CD4-positive, alpha-beta T cell (primary cell): ENCODE measurements at regions not wholly inside any gene's neighbourhood (a gene's known extent, or its start where the extent isn't known, plus 50 kb on each side); places are given as distances from the start of the nearest gene placed in this dataset.

ENCODE experiments used
- ATAC-seq: fragments of 200-7000 bp; cut with Tn5 transposase; one replicate; pipeline ENCODE4 v1.10.0; 2022; ENCODE audit warnings: mild to moderate bottlenecking; ENCODE audit not compliant: poor library complexity
- CTCF ChIA-PET: fragments of 350-600 bp; sonication (Branson Sonifier 250); formaldehyde crosslinking; loops from one replicate; lab custom pipeline; 2021; ENCODE audit warnings: antibody characterized with exemption, inconsistent platforms; lab: Charles Lee
- POLR2A ChIA-PET: fragments of 350-600 bp; sonication (Branson Sonifier 250); formaldehyde crosslinking; loops from one replicate; lab custom pipeline; 2021; ENCODE audit warnings: antibody characterized with exemption, inconsistent platforms; lab: Charles Lee
- DNase-seq, 14 experiments: peaks; one replicate each; pipeline ENCODE4 v3.0.0-alpha.2; 2013 to 2020; ENCODE audit warnings: mixed read lengths in 2 of 14
- H3K27ac ChIP-seq, 2 donors: one replicate each; pipeline versions ENCODE4 v1.5.1 to v1.7.0; 2013; ENCODE audit warnings: low read length in 2 of 2, low read depth in 1 of 2, mild to moderate bottlenecking in 1 of 2
- H3K27me3 ChIP-seq, 2 experiments: 1 replicate in 1 of 2; 2 replicates in 1 of 2; pipeline versions ENCODE4 v1.6.1 to v1.7.0; 2013; ENCODE audit warnings: low read length in 2 of 2, control low read depth in 1 of 2, mild to moderate bottlenecking in 1 of 2, moderate library complexity in 1 of 2; ENCODE audit not compliant: insufficient read depth in 2 of 2, control insufficient read depth in 1 of 2
- H3K36me3 ChIP-seq: one replicate; pipeline ENCODE4 v1.6.1; 2013; ENCODE audit warnings: low read length, control low read depth; ENCODE audit not compliant: insufficient read depth
- H3K4me1 ChIP-seq: one replicate; pipeline ENCODE4 v1.6.1; 2013; ENCODE audit warnings: low read length, control low read depth; ENCODE audit not compliant: insufficient read depth
- H3K4me3 ChIP-seq: one replicate; pipeline ENCODE4 v1.5.1; 2013; ENCODE audit warnings: mild to moderate bottlenecking, low read length, moderate library complexity
- H3K9me3 ChIP-seq, 2 experiments: 1 replicate in 1 of 2; 2 replicates in 1 of 2; pipeline versions ENCODE4 v1.6.1 to v1.7.0; 2013; ENCODE audit warnings: low read length in 2 of 2, mild to moderate bottlenecking in 2 of 2, control low read depth in 1 of 2, moderate library complexity in 1 of 2; ENCODE audit not compliant: control insufficient read depth in 1 of 2, insufficient read depth in 1 of 2
- H3K27ac Mint-ChIP-seq: one replicate; pipeline ENCODE4 v1.8.0; 2020; ENCODE audit warnings: mixed read lengths
- H3K27me3 Mint-ChIP-seq: one replicate; pipeline ENCODE4 v1.8.0; 2021; ENCODE audit warnings: mixed read lengths
- H3K36me3 Mint-ChIP-seq: one replicate; pipeline ENCODE4 v1.8.0; 2021; ENCODE audit warnings: low read depth, mixed read lengths
- H3K4me1 Mint-ChIP-seq: one replicate; pipeline ENCODE4 v1.8.0; 2021; ENCODE audit warnings: low read depth, mixed read lengths
- H3K4me3 Mint-ChIP-seq: one replicate; pipeline ENCODE4 v1.8.0; 2020; ENCODE audit warnings: mild to moderate bottlenecking, mixed read lengths
- H3K9me3 Mint-ChIP-seq: one replicate; pipeline ENCODE4 v1.8.0; 2020; ENCODE audit warnings: mixed read lengths
- CTCF ChIP-seq: fragments of 200-600 bp; IDR thresholded peaks from one replicate; pipeline ENCODE4 v1.8.0; 2022; ENCODE audit warnings: antibody characterized with exemption, mild to moderate bottlenecking
- intact Hi-C, 2 experiments: fragments of 100-400 bp; cut with DNase I in 1 of 2; cut with micrococcal nuclease in 1 of 2; formaldehyde crosslinking; loops; one replicate each; pipeline versions ENCODE4 v1.15.1 to v1.9.0; 2023 to 2025; cut with DNase I, micrococcal nuclease

GRCh38 chr9:11323457-11323856, 710.7 kb upstream of the PTPRD start:
- Mint-ChIP-seq H3K27ac (no peak overlapping the region), H3K27me3 (no peaks in the 10 kb centered on the region), H3K4me1 (no peaks in the 10 kb centered on the region), H3K36me3 (no peaks in the 10 kb centered on the region), H3K4me3 (no peak overlapping the region), H3K9me3 (peaks cover 2% of the 10 kb centered on the region)
- Histone ChIP-seq H3K36me3 (no peaks in the 10 kb centered on the region), H3K27me3 (no peaks in the 10 kb centered on the region), H3K27ac (no peak overlapping the region), H3K9me3 (peaks cover 0 to 3% of the 10 kb centered on the region in 2 experiments), H3K4me3 (no peak overlapping the region), H3K4me1 (no peaks in the 10 kb centered on the region)
- DNase-seq = no peak
- CTCF ChIA-PET = no interaction called here
- intact Hi-C loops = no loop called here
- POLR2A ChIA-PET = no interaction called here
- no peak for TF ChIP-seq CTCF
- ATAC-seq = no peak

- DNase-seq (no peak), ATAC-seq (no peak)
- no peak overlapping the region for H3K27ac ChIP-seq
- Mint-ChIP-seq H3K4me3 (no peak overlapping the region), H3K27ac (no peak overlapping the region), H3K4me1 (no peaks in the 10 kb centered on the region), H3K27me3 (no peaks in the 10 kb centered on the region), H3K9me3 (peaks cover 5% of the 10 kb centered on the region), H3K36me3 (no peaks in the 10 kb centered on the region)
- H3K9me3 ChIP-seq = peaks cover 3 to 4% of the 10 kb centered on the region in 2 experiments
- ChIA-PET CTCF (no interaction called here), POLR2A (no interaction called here)
- no peaks in the 10 kb centered on the region for H3K4me1 ChIP-seq
- H3K4me3 ChIP-seq = no peak overlapping the region
- no peaks in the 10 kb centered on the region for H3K36me3 ChIP-seq
- no peaks in the 10 kb centered on the region for H3K27me3 ChIP-seq
- intact Hi-C loops = no loop called here
- no peak for TF ChIP-seq CTCF
These were observed 713.4 kb upstream of the PTPRD start for GRCh38 chr9:11326231-11326630.

- no peak overlapping the region for H3K4me3 ChIP-seq
- DNase-seq = no peak
- peaks cover 8% of the 10 kb centered on the region for H3K9me3 Mint-ChIP-seq
- H3K4me1 ChIP-seq = no peaks in the 10 kb centered on the region
- no peak overlapping the region for H3K4me3 Mint-ChIP-seq
- no peak overlapping the region for H3K27ac Mint-ChIP-seq
- H3K27me3 Mint-ChIP-seq = no peaks in the 10 kb centered on the region
- POLR2A ChIA-PET = no interaction called here
- intact Hi-C loops = no loop called here
- H3K27me3 ChIP-seq = no peaks in the 10 kb centered on the region
- H3K36me3 Mint-ChIP-seq = no peaks in the 10 kb centered on the region
- no peak for ATAC-seq
- no peak overlapping the region for H3K27ac ChIP-seq
- no peaks in the 10 kb centered on the region for H3K36me3 ChIP-seq
- CTCF ChIA-PET = no interaction called here
- peaks cover 4 to 7% of the 10 kb centered on the region in 2 experiments for H3K9me3 ChIP-seq
- no peaks in the 10 kb centered on the region for H3K4me1 Mint-ChIP-seq
- no peak for TF ChIP-seq CTCF
These were observed 715.5 kb upstream of the PTPRD start for GRCh38 chr9:11328326-11328725.
